NCI-H82 treated with DMSO at 0.1 percent for 48 hours (cell line): ENCODE measurements at regions not wholly inside any gene's neighbourhood (a gene's known extent, or its start where the extent isn't known, plus 50 kb on each side); places are given as distances from the start of the nearest gene placed in this dataset.
"Not testable (repeated sequence)": the region's sequence is repeated elsewhere in the genome, so short reads cannot be mapped to it uniquely, and the experiment has no call there.

Experiments
- DNase-seq: peaks from one replicate; lab custom pipeline; 2025; ENCODE audit not compliant: unreplicated experiment; lab: John Stamatoyannopoulos, UW

DNA sequence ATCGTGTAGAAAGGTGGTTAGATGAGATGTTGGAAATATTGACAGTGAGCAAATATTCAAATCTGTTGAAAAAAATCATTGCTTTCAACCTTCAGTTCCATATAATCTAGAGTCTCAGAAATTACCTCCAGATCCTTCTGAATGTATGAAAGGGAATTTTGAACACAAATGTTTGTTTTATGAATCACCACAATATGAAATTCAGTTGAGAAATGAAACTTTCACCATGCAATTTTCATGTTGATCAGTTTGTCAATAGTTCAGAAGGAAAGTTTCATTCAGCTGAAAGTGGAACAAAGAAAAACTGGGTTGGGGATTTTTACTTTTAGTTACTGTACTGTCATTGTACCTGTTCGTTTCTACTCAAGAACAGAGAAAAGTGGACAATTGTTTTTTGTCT lies 953.6 kb downstream of the SLC6A15 start:
- no peak for DNase-seq

DNA sequence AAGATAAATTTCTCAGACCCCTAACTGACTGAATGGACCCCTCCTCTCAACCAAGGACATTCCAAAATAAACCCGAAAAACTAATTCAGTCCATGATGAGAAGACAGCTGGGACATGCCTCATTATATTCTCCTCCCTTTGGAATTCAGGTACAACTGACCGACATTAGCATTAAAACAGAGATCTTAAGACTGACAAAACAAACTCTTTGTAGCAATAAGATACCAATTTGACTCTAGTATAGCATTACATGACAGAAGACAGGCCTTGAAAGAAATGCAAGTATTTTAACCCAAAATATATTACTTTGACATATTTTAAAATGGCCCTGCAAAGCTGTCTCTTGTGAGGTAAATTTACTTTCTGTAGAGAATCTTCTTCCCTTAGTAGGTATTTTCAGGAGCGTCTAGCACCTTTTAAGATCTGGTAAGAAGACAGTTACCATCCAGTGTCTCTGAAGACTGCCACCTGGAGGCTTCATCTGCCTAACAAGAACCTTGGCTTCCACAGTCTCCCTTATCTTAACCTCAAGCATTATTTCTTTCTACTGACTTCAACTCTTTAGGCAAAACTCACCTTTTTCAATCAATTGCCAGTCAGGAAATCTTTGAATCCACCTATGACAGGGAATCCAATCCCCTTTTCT lies 957.5 kb downstream of the SLC6A15 start:
- no peak for DNase-seq

DNA sequence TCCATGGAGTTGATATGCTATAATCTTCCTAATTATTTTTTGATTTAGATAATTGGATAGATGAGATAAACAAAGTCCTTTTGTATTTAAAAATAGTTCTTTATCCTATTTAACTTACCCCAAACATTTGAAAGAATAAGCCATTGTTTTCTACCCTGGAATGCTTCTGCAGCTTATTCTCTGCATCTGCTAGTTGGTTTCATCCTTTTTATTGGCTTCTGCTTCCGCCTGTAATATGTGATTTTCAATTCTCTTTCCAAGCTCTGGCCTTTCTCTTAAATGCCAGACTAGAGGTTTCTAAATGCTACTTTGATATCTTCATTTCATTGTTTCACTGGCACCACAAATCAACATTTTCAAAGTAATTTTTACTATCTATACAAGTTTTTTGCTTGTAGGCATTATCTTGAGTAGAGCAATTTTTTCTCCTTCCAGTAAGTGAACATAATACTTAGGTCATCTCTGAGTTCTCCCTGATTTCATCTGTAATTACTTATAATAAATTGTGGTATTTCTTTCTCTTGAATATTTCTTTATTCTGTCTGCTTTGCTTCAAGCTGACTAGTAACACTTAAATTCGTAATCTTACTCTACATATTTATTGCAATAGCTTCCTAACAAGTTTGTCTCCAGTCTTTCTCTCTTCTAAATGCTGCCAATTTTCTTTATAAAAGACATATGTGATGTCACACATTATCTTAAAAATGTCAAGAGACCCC lies 958.4 kb downstream of the SLC6A15 start:
- DNase-seq, result no peak

DNA sequence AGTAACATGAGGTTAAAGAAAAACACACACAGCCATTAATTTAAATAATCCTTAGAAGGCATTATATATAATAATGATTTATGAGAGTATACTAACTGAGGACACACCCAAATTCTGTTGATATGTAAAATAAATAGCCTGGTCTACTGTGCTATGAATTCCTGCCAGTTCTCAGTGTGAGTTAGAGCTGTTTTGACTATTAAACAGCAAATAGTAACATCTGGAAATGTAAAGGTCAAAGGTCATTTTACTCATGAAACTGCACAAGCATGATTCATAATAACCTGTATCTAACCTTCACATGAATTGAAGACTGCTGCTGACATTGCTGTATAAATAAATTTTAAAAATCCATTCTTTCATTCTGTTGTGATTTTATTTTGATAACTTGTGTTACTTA lies 966.7 kb downstream of the SLC6A15 start:
- no peak for DNase-seq

DNA sequence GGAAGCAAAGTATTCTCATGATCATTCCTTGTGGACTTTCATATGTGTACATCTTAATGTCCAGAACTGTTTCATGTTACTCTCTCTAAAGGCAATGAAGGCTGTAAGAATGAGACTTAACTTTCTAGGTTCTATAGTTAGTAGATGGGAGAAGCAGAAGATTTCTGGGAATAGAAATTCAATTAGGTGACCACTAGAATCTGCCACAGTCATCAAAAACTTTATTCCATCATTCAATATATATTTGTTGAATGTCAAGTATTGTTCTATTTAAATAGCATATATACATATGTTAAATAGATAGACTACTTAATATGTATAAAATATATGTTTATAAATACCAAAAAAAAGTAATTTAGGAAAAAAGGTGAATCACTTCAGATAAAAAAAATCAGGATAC lies 972.9 kb downstream of the SLC6A15 start:
- no peak for DNase-seq

DNA sequence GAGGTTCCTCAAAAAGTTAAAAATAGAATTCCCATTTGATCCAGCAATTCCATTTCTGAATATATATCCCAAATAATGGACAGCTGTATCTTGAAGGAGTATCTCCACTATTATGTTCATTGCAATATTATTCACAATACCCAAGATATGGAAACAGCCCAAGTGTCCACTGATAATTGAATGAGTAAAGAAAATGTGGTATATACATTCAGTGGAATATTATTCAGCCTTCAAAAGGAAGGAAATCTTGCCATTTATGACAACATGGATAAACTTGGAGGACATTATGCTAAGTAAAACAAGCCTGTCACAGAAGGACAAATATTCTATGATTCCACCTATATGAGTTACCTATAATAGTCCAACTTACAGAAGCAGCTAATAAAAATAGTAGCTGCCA lies 979.0 kb downstream of the SLC6A15 start:
- no peak for DNase-seq

GRCh38 chr12:83932011-83932410 lies 980.6 kb downstream of the SLC6A15 start:
- no peak for DNase-seq

DNA sequence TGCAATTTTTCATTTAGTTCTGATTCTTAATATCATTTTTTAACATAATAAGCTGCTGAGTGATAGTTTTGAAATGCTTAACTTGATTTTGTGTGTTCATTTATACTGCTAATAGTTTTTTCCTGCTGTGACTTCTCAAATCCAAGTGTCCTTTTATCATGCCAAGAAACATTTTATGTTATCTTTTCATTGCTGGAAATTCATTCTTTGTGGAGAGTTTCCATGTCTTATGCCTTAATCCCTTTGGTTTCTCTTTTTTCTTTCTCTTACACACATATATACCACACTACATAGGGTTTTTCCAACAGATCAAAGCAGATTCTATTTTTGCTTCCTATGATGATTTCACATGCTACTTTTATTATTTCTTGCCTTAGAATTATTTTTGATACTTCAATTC lies 981.1 kb downstream of the SLC6A15 start:
- DNase-seq, result no peak

DNA sequence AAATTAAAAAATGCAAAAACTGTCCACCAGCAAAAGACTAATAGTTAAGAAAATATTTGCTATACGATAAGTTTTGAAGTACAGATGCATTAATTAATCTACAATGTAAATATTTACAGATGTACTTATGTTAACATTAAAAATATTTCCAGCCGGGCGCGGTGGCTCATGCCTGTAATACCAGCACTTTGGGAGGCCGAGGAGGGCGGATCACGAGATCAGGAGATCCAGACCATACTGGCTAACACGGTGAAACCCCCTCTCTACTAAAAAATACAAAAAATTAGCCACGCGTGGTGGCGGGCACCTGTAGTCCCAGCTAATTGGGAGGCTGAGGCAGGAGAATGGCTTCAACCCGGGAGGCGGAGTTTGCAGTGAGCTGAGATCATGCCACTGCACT lies 982.8 kb downstream of the SLC6A15 start:
- DNase-seq, result not testable (repeated sequence)

GRCh38 chr12:83920821-83921547 lies 991.6 kb downstream of the SLC6A15 start:
- no peak for DNase-seq

- no peak for DNase-seq
Measured at GRCh38 chr12:83919081-83919480, 993.5 kb downstream of the SLC6A15 start.

GRCh38 chr12:83904175-83904574 lies 1008.4 kb downstream of the SLC6A15 start:
- no peak for DNase-seq

GRCh38 chr12:83896416-83896815 lies 1016.2 kb downstream of the SLC6A15 start:
- DNase-seq, result no peak

- no peak for DNase-seq
Measured at GRCh38 chr12:83893101-83893500, 1019.5 kb downstream of the SLC6A15 start.

DNA sequence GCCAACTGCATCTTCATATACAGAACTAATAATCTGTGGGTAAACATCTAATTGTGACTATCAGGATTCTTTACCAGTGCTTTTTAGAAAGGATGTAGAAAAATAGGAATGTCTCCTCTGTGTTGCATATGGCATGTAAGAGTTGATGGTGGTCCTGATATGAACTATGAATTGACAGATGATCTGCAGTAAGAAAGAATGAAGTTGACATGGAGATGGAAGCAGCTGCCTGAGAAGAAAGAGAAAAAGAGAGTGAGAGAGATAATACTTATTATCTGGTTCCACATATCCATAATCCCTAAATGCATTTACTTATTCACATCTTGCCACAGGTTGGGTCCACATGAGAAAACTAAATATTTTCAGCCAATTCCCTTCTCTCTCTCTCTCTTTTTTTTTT lies 1022.9 kb downstream of the SLC6A15 start:
- no peak for DNase-seq

- DNase-seq, result no peak
Measured at GRCh38 chr12:83886479-83886878, 1026.1 kb downstream of the SLC6A15 start.

GRCh38 chr12:83870921-83871599 lies 1041.5 kb downstream of the SLC6A15 start:
- not testable (repeated sequence) for DNase-seq

- no peak for DNase-seq
Measured at GRCh38 chr12:83866477-83866876, 1046.1 kb downstream of the SLC6A15 start.

DNA sequence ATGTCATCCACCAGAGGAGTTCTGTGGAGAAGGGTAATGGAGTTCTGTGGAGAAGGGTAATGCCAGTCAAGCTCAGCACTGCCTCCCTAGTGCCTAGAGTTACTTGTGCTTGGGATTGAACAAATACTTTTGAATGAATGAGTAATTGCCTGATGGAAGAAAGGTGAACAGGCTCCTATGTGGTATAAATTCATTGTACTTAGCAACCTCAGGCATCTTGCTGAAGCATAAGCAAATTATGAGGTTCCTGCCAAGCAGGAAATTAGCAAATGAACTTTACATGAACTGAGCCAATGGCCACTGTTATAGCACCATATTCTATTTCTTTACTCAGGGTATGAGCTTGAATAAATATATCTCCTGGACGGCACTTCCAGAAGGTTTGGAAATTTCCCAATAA lies 1047.2 kb downstream of the SLC6A15 start:
- no peak for DNase-seq

GRCh38 chr12:83864054-83864453 lies 1048.5 kb downstream of the SLC6A15 start:
- no peak for DNase-seq

- no peak for DNase-seq
Measured at GRCh38 chr12:83859021-83859420, 1053.6 kb downstream of the SLC6A15 start.

DNA sequence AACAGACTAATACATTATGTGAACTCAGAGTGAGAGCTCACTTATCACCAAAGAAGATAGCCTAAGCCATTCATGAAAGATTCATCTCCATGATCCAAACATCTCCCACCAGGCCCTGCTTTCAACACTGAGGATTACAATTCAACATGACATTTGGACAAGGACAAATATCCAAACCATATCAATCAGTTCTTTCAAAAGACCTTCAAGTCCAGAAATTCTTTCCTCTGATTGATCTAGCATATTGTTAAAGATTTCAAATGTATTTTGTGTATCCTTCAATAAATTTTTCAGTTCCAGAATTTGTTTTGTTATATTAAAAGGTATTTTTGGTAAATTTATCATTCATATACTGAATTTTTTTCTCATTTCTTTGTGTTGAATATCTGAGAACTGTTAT lies 1055.8 kb downstream of the SLC6A15 start:
- DNase-seq, result no peak
